ENCODE measurements at regions not wholly inside any gene's neighbourhood (a gene's known extent, or its start where the extent isn't known, plus 50 kb on each side); places are given as distances from the start of the nearest gene placed in this dataset.
"Not testable (repeated sequence)": the region's sequence is repeated elsewhere in the genome, so short reads cannot be mapped to it uniquely, and the experiment has no call there.

- not testable (repeated sequence) for TF ChIP-seq POLR2A, CTCF (IDR thresholded peaks at IDR 0.05)
Measured at GRCh38 chr21:13877503-13877902, 267.9 kb downstream of the POTED start.

Data from heart left ventricle (tissue), 13 donors.